Prostate gland (tissue), 2 donors: ENCODE measurements at regions not wholly inside any gene's neighbourhood (a gene's known extent, or its start where the extent isn't known, plus 50 kb on each side); places are given as distances from the start of the nearest gene placed in this dataset.

Experiments
- DNase-seq: peaks from one replicate; pipeline ENCODE4 v3.0.0-alpha.2; 2019; ENCODE audit warnings: low spot score
- H3K27ac ChIP-seq, 2 donors: fragments of 200-600 bp; sonication (generic); 2 replicates each; pipeline ENCODE4 v1.5.1; 2017 to 2019
- H3K27me3 ChIP-seq: fragments of 200-600 bp; sonication (generic); replicated peaks from 2 replicates; pipeline ENCODE4 v1.5.1; 2019; ENCODE audit not compliant: insufficient read depth
- H3K36me3 ChIP-seq, 2 donors: fragments of 200-600 bp; sonication (generic); 1 replicate in 1 of 2; 2 replicates in 1 of 2; pipeline versions ENCODE4 v1.5.1 to v1.8.1; 2017 to 2019
- H3K4me1 ChIP-seq: fragments of 200-600 bp; sonication (generic); replicated peaks from 2 replicates; pipeline ENCODE4 v1.5.1; 2019
- H3K4me3 ChIP-seq, 2 donors: fragments of 200-600 bp; sonication (generic); 2 replicates each; pipeline ENCODE4 v1.5.1; 2017 to 2019
- H3K9me3 ChIP-seq: fragments of 200-600 bp; sonication (generic); 2 replicates; pipeline ENCODE4 v1.5.1; 2017
- POLR2A ChIP-seq: fragments of 450-650 bp; IDR thresholded peaks from one replicate; pipeline ENCODE4 v1.6.1; 2016; ENCODE audit warnings: antibody characterized with exemption, mild to moderate bottlenecking
- POLR2AphosphoS5 ChIP-seq: sonication (generic); formaldehyde crosslinking; IDR thresholded peaks from one replicate; pipeline ENCODE4 v1.6.1; 2017; ENCODE audit warnings: antibody characterized with exemption
- WGBS: methylation state at CpG from one replicate; pipeline ENCODE4 v1.1.5; 2018; 5-methylcytosine and 5-hydroxymethylcytosine counted together
- intact Hi-C: fragments of 100-400 bp; cut with DNase I; formaldehyde crosslinking; loops from one replicate; pipeline ENCODE4 v1.14.2; 2022
- TF ChIP-seq, protein P1 (sequence below), 4 experiments: fragments of 200-600 bp in 2 of 4; fragments of 450-650 bp in 2 of 4; sonication (generic) in 2 of 4; IDR thresholded peaks; 1 replicate in 3 of 4; 2 replicates in 1 of 4; pipeline ENCODE4 v1.5.1; 2016 to 2019; ENCODE audit warnings: antibody characterized with exemption in 4 of 4, mild to moderate bottlenecking in 2 of 4, moderate library complexity in 2 of 4

DNA sequence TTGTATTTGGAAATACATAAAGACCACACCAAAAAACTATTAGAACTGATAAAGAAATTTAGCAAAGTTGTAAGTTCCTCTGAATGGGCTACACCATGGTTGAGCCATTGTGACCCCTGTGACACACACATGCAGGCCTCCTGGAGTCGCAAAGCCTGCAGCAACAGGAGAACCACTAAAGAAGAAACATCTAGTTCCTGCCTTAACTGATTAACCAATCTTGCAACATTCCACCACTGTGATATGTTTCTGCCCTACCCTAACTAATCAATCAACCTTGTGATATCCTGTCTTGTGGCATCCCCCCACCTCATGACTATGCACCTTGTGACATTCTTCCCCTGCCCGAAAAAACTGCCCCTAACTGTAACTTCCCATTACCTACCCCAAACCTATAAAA, 401.8 kb downstream of the PRDM5 start:
- no peak for DNase-seq
- TF ChIP-seq, protein P1, sequence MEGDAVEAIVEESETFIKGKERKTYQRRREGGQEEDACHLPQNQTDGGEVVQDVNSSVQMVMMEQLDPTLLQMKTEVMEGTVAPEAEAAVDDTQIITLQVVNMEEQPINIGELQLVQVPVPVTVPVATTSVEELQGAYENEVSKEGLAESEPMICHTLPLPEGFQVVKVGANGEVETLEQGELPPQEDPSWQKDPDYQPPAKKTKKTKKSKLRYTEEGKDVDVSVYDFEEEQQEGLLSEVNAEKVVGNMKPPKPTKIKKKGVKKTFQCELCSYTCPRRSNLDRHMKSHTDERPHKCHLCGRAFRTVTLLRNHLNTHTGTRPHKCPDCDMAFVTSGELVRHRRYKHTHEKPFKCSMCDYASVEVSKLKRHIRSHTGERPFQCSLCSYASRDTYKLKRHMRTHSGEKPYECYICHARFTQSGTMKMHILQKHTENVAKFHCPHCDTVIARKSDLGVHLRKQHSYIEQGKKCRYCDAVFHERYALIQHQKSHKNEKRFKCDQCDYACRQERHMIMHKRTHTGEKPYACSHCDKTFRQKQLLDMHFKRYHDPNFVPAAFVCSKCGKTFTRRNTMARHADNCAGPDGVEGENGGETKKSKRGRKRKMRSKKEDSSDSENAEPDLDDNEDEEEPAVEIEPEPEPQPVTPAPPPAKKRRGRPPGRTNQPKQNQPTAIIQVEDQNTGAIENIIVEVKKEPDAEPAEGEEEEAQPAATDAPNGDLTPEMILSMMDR (IDR thresholded peaks at IDR 0.05): no peak
- TF ChIP-seq POLR2A (no peak), POLR2AphosphoS5 (no peak)
- no peaks in the 10 kb centered on the region for H3K4me1 ChIP-seq
- WGBS: 64% methylated on average over 2 of the region's 2 CpGs
- intact Hi-C loops: no loop called here
- no peak overlapping the region for H3K27ac ChIP-seq
- H3K27me3 ChIP-seq: no peaks in the 10 kb centered on the region
- no peaks in the 10 kb centered on the region for H3K36me3 ChIP-seq
- no peaks in the 10 kb centered on the region for H3K9me3 ChIP-seq
- no peak overlapping the region for H3K4me3 ChIP-seq

DNA sequence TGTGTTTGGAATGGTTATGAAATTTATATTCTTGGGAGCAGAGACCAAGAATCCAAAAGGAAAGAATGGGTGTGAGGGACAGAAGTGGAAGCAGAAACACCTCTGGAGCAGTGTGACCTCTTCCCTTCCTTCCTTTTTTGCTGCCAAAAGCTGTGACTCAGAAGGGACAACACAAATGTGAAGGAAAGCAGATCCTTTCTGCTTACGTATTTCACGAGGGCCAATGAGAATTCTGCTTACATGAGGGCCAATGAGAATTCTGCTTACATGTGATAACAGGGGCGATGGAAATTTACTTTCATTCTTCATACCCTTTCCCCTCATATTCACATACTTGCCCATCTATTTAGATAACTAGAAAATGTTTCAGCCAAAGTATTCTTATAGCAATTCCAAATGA, 404.6 kb downstream of the PRDM5 start:
- Histone ChIP-seq H3K9me3 (no peaks in the 10 kb centered on the region), H3K4me1 (no peaks in the 10 kb centered on the region), H3K27ac (no peak overlapping the region), H3K36me3 (no peaks in the 10 kb centered on the region), H3K4me3 (no peak overlapping the region), H3K27me3 (no peaks in the 10 kb centered on the region)
- intact Hi-C loops: no loop called here
- DNase-seq: peak; percentile 7
- TF ChIP-seq, protein P1 (IDR thresholded peaks at IDR 0.05): no peak
- TF ChIP-seq POLR2AphosphoS5 (no peak), POLR2A (no peak)
- 49% methylated on average over 3 of the region's 3 CpGs for WGBS

DNA sequence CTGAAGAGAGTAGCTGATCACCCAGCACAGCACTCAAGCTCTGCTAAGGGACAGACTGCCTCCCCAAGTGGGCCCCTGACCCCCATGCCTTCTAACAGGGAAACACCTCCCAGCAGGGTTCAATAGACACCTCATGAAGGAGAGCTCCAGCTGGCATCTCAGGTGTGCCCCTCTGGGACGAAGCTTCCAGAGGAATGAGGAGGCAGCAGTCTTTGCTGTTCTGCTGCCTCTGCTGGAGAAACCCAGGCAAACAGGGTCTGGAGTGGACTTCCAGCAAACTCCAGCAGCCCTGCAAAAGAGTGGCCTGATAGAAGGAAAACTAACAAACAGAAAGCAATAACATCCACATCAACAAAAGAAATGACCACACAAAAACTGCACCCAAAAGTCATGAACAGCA, 412.8 kb downstream of the PRDM5 start:
- TF ChIP-seq POLR2A (no peak), POLR2AphosphoS5 (no peak)
- TF ChIP-seq, protein P1 (IDR thresholded peaks at IDR 0.05): no peak
- no peak for DNase-seq
- 91% methylated on average over 1 of the region's 1 CpG for WGBS
- Histone ChIP-seq H3K27ac (no peak overlapping the region), H3K4me1 (no peaks in the 10 kb centered on the region), H3K27me3 (no peaks in the 10 kb centered on the region), H3K36me3 (no peaks in the 10 kb centered on the region), H3K4me3 (no peak overlapping the region), H3K9me3 (no peaks in the 10 kb centered on the region)
- intact Hi-C loops: no loop called here

DNA sequence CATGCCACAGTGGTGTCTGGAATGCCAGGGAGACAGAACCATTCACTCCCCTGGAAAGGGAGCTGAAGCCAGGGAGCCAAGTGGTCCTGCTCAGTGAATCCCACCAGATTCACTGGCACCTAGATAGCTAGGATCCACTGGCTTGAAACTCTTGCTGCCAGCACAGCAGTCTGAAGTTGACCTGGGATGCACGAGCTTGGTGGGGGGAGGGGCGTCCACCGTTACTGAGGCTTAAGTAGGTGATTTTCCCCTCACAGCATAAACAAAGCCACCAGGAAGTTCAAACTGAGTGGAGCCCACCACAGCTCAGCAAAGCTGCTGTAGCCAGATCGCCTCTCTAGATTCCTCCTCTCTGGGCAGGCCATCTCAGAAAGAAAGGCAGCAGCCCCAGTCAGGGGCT, 413.3 kb downstream of the PRDM5 start:
- intact Hi-C loops: no loop called here
- Histone ChIP-seq H3K36me3 (no peaks in the 10 kb centered on the region), H3K4me1 (no peaks in the 10 kb centered on the region), H3K4me3 (no peak overlapping the region), H3K27me3 (no peaks in the 10 kb centered on the region), H3K9me3 (no peaks in the 10 kb centered on the region), H3K27ac (no peak overlapping the region)
- no peak for TF ChIP-seq POLR2AphosphoS5
- no peak for TF ChIP-seq POLR2A
- TF ChIP-seq, protein P1 (IDR thresholded peaks at IDR 0.05): no peak
- no peak for DNase-seq
- 43% methylated on average over 4 of the region's 4 CpGs for WGBS

DNA sequence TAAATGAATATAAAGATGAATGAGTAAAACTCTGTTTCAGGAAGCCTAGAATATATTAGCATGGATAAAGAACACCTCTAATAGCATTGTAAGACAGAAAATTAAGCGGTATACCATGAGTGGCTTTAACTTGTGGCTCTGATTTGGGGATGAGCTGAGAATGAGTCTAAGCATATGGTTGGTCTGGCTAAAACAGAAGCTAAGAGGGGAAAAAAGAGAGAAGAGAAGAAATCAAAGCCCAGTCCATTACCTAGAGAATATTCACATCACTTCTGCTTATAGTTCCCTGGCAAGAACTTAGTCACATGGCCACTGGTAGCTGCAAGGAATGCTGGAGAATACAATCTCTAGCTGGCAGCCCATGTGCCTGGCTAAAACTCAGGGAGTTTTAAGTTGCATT, 414.5 kb downstream of the PRDM5 start:
- TF ChIP-seq POLR2A (no peak), POLR2AphosphoS5 (no peak)
- TF ChIP-seq, protein P1 (IDR thresholded peaks at IDR 0.05): no peak
- H3K9me3 ChIP-seq: no peaks in the 10 kb centered on the region
- no peaks in the 10 kb centered on the region for H3K36me3 ChIP-seq
- H3K27ac ChIP-seq: no peak overlapping the region
- intact Hi-C loops: no loop called here
- 98% methylated on average over 1 of the region's 1 CpG for WGBS
- H3K4me3 ChIP-seq: no peak overlapping the region
- H3K4me1 ChIP-seq: no peaks in the 10 kb centered on the region
- no peaks in the 10 kb centered on the region for H3K27me3 ChIP-seq
- DNase-seq: no peak
